ENCODE measurements at regions not wholly inside any gene's neighbourhood (a gene's known extent, or its start where the extent isn't known, plus 50 kb on each side); places are given as distances from the start of the nearest gene placed in this dataset.
"Not testable (repeated sequence)": the region's sequence is repeated elsewhere in the genome, so short reads cannot be mapped to it uniquely, and the experiment has no call there.

- Mint-ChIP-seq H3K9me3 (ENCODE audit: unreplicated experiment) (peaks cover 4% of the 10 kb centered on the region), H3K4me1 (ENCODE audit: unreplicated experiment) (no peaks in the 10 kb centered on the region), H3K27me3 (ENCODE audit: unreplicated experiment) (no peaks in the 10 kb centered on the region), H3K36me3 (ENCODE audit: unreplicated experiment) (no peaks in the 10 kb centered on the region), H3K4me3 (ENCODE audit: unreplicated experiment) (no peak overlapping the region), H3K27ac (ENCODE audit: unreplicated experiment) (no peak overlapping the region)
- no peak for DNase-seq (ENCODE audit: extremely low spot score, unreplicated experiment)
- TF ChIP-seq CTCF (IDR thresholded peaks at IDR 0.05), result no peak
Observed at GRCh38 chr2:190005513-190005912, 57.0 kb downstream of the MSTN start.

DNA sequence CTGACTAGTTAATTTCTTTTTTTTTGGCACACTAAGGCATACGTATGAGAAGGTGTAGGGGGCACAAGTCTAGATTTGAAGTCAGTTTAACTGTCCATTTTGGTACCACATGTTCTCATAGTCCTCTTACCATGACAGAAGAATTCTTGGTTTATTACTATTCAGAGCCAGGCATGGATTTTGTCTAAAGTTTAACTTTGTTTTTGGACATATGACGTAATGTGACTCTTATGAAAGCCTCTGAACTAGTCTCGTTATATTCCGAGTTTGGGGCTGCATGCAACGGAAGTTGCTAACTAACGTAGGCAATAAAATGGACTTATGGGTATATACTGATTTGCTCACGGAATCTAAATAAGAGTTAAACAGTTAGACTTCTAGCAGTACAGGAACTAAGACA, 62.9 kb downstream of the MSTN start:
- no peak for TF ChIP-seq CTCF (IDR thresholded peaks at IDR 0.05)
- no peak overlapping the region for H3K4me3 Mint-ChIP-seq (ENCODE audit: unreplicated experiment)
- peaks cover 32% of the 10 kb centered on the region for H3K9me3 Mint-ChIP-seq (ENCODE audit: unreplicated experiment)
- H3K27me3 Mint-ChIP-seq (ENCODE audit: unreplicated experiment), result no peaks in the 10 kb centered on the region
- no peaks in the 10 kb centered on the region for H3K4me1 Mint-ChIP-seq (ENCODE audit: unreplicated experiment)
- no peak for DNase-seq (ENCODE audit: extremely low spot score, unreplicated experiment)
- no peak overlapping the region for H3K27ac Mint-ChIP-seq (ENCODE audit: unreplicated experiment)
- no peaks in the 10 kb centered on the region for H3K36me3 Mint-ChIP-seq (ENCODE audit: unreplicated experiment)

DNA sequence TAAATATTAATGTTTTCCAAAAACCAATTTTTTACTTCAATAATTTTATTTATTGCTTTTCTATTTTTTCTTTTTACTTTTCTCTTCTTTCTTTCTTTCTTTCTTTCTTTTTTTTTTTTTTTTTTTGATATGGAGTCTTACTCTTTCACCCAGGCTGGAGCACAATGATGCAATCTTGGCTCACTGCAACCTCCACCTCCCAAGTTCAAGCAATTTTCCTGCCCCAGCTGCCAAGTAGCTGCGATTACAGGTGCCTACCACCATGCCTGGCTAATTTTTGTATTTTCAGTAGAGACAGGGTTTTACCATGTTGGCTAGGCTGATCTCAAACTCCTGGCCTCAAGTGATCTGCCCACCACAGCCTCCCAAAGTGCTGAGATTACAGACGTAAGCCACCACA, 63.9 kb downstream of the MSTN start:
- not testable (repeated sequence) for H3K27me3 Mint-ChIP-seq (ENCODE audit: unreplicated experiment); H3K4me1 Mint-ChIP-seq (ENCODE audit: unreplicated experiment); H3K4me3 Mint-ChIP-seq (ENCODE audit: unreplicated experiment); DNase-seq (ENCODE audit: extremely low spot score, unreplicated experiment); H3K27ac Mint-ChIP-seq (ENCODE audit: unreplicated experiment); H3K36me3 Mint-ChIP-seq (ENCODE audit: unreplicated experiment)
- peaks cover 34% of the 10 kb centered on the region for H3K9me3 Mint-ChIP-seq (ENCODE audit: unreplicated experiment)

DNA sequence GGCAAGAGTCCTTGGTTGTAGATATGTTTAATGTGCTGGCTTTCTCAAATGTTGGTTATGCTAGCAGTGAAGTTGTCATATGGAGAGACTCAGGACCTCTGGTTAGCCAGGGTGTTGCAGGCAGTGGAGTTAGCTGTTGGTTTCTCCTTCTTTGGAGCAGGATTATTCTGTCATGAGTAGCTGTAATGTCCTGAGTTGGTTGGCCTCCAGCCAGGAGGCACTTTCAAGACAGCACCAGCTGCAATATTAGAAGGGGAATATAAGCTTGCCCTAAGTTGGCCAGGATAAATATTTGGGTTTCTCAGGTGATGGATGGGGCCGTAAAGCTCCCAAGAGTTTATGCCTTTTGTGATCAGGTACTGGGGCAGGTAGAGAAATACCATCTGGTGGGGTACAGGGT, 65.5 kb downstream of the MSTN start:
- no peaks in the 10 kb centered on the region for H3K4me1 Mint-ChIP-seq (ENCODE audit: unreplicated experiment)
- no peak overlapping the region for H3K27ac Mint-ChIP-seq (ENCODE audit: unreplicated experiment)
- H3K4me3 Mint-ChIP-seq (ENCODE audit: unreplicated experiment), result no peak overlapping the region
- no peak for TF ChIP-seq CTCF (IDR thresholded peaks at IDR 0.05)
- no peak for DNase-seq (ENCODE audit: extremely low spot score, unreplicated experiment)
- H3K36me3 Mint-ChIP-seq (ENCODE audit: unreplicated experiment), result peaks cover 2% of the 10 kb centered on the region
- H3K9me3 Mint-ChIP-seq (ENCODE audit: unreplicated experiment), result peaks cover 41% of the 10 kb centered on the region
- no peaks in the 10 kb centered on the region for H3K27me3 Mint-ChIP-seq (ENCODE audit: unreplicated experiment)

- no peak for DNase-seq (ENCODE audit: extremely low spot score, unreplicated experiment)
- Mint-ChIP-seq H3K36me3 (ENCODE audit: unreplicated experiment) (peaks cover 2% of the 10 kb centered on the region), H3K27ac (ENCODE audit: unreplicated experiment) (no peak overlapping the region), H3K9me3 (ENCODE audit: unreplicated experiment) (peaks cover 43% of the 10 kb centered on the region), H3K4me3 (ENCODE audit: unreplicated experiment) (no peak overlapping the region), H3K27me3 (ENCODE audit: unreplicated experiment) (peaks cover 3% of the 10 kb centered on the region), H3K4me1 (ENCODE audit: unreplicated experiment) (no peaks in the 10 kb centered on the region)
- no peak for TF ChIP-seq CTCF (IDR thresholded peaks at IDR 0.05)
Observed at GRCh38 chr2:189995679-189996078, 66.8 kb downstream of the MSTN start.

GRCh38 chr2:189982780-189983394, 79.6 kb downstream of the MSTN start:
- H3K27me3 Mint-ChIP-seq (ENCODE audit: unreplicated experiment), result no peaks in the 10 kb centered on the region
- no peak overlapping the region for H3K4me3 Mint-ChIP-seq (ENCODE audit: unreplicated experiment)
- no peak for DNase-seq (ENCODE audit: extremely low spot score, unreplicated experiment)
- H3K4me1 Mint-ChIP-seq (ENCODE audit: unreplicated experiment), result no peaks in the 10 kb centered on the region
- H3K27ac Mint-ChIP-seq (ENCODE audit: unreplicated experiment), result no peak overlapping the region
- no peak for TF ChIP-seq CTCF (IDR thresholded peaks at IDR 0.05)
- H3K36me3 Mint-ChIP-seq (ENCODE audit: unreplicated experiment), result peaks cover 9% of the 10 kb centered on the region
- H3K9me3 Mint-ChIP-seq (ENCODE audit: unreplicated experiment), result peaks cover 37% of the 10 kb centered on the region

All from osteocyte (in vitro differentiated cells).